Caco-2 (cell line): ENCODE measurements at regions not wholly inside any gene's neighbourhood (a gene's known extent, or its start where the extent isn't known, plus 50 kb on each side); places are given as distances from the start of the nearest gene placed in this dataset.
"Not testable (repeated sequence)": the region's sequence is repeated elsewhere in the genome, so short reads cannot be mapped to it uniquely, and the experiment has no call there.

Experiments
- BruUV-seq: library from RNA; stranded (reverse); fragments of 400-500 nt; replicated peaks from 2 replicates; lab custom pipeline; 2021; lab: Mats Ljungman, UMichigan
- CTCF ChIA-PET: fragments of 300-600 bp; sonication (Branson Sonifier 250); formaldehyde crosslinking; loops from one replicate; lab custom pipeline; 2022; ENCODE audit warnings: antibody characterized with exemption; lab: Charles Lee
- POLR2A ChIA-PET: fragments of 300-600 bp; sonication (Branson Sonifier 250); formaldehyde crosslinking; loops from one replicate; lab custom pipeline; 2022; ENCODE audit warnings: antibody characterized with exemption; lab: Charles Lee
- DNase-seq, 2 experiments: peaks; one replicate each; pipeline versions ENCODE4 v3.0.0 to v3.0.0-alpha.2; 2020 to 2022
- H3K27me3 ChIP-seq: replicated peaks from 2 replicates; pipeline ENCODE4 v1.6.0; 2011; ENCODE audit warnings: low read length; ENCODE audit not compliant: control insufficient read depth, insufficient read depth
- H3K36me3 ChIP-seq: 2 replicates; pipeline ENCODE4 v1.5.1; 2011; ENCODE audit warnings: low read length; ENCODE audit not compliant: control insufficient read depth, insufficient read depth
- H3K4me1 ChIP-seq: fragments of 250-450 bp; sonication (Bioruptor Pico); 2 replicates; pipeline ENCODE4 v1.5.1; 2020; ENCODE audit warnings: mild to moderate bottlenecking
- H3K4me3 ChIP-seq: 2 replicates; pipeline ENCODE4 v1.5.1; 2011; ENCODE audit warnings: low read depth, mild to moderate bottlenecking, control low read depth, low read length
- H3K9me3 ChIP-seq: fragments of 250-450 bp; sonication (Bioruptor Pico); 2 replicates; pipeline ENCODE4 v1.5.1; 2020; ENCODE audit warnings: mild to moderate bottlenecking, moderate library complexity
- H3K27ac Mint-ChIP-seq: one replicate; pipeline ENCODE4 v1.8.0; 2022; ENCODE audit warnings: mixed read lengths; ENCODE audit not compliant: unreplicated experiment
- H3K27me3 Mint-ChIP-seq: one replicate; pipeline ENCODE4 v1.8.0; 2022; ENCODE audit warnings: mixed read lengths; ENCODE audit not compliant: insufficient read depth, unreplicated experiment
- H3K36me3 Mint-ChIP-seq: one replicate; pipeline ENCODE4 v1.8.0; 2022; ENCODE audit warnings: mild to moderate bottlenecking, mixed read lengths; ENCODE audit not compliant: insufficient read depth, unreplicated experiment
- H3K4me1 Mint-ChIP-seq: one replicate; pipeline ENCODE4 v1.8.0; 2022; ENCODE audit warnings: low read depth, mixed read lengths; ENCODE audit not compliant: unreplicated experiment
- H3K4me3 Mint-ChIP-seq: one replicate; pipeline ENCODE4 v1.8.0; 2022; ENCODE audit warnings: mild to moderate bottlenecking, moderate library complexity, mixed read lengths; ENCODE audit not compliant: unreplicated experiment
- H3K9me3 Mint-ChIP-seq: one replicate; pipeline ENCODE4 v1.8.0; 2022; ENCODE audit warnings: mixed read lengths; ENCODE audit not compliant: unreplicated experiment
- intact Hi-C: fragments of 100-400 bp; cut with micrococcal nuclease; formaldehyde crosslinking; loops from one replicate; pipeline ENCODE4 v1.10.0; 2022; ENCODE audit not compliant: unreplicated experiment
- TF ChIP-seq, protein P1 (sequence below), 2 experiments: fragments of 200-600 bp in 1 of 2; IDR thresholded peaks; 1 replicate in 1 of 2; 2 replicates in 1 of 2; pipeline versions ENCODE4 v1.5.1 to v1.8.0; 2011 to 2022; ENCODE audit warnings: antibody characterized with exemption in 1 of 2, control low read depth in 1 of 2, inconsistent platforms in 1 of 2, low read depth in 1 of 2, low read length in 1 of 2, mild to moderate bottlenecking in 1 of 2, moderate library complexity in 1 of 2; ENCODE audit not compliant: insufficient read depth in 1 of 2, severe bottlenecking in 1 of 2, unreplicated experiment in 1 of 2

DNA sequence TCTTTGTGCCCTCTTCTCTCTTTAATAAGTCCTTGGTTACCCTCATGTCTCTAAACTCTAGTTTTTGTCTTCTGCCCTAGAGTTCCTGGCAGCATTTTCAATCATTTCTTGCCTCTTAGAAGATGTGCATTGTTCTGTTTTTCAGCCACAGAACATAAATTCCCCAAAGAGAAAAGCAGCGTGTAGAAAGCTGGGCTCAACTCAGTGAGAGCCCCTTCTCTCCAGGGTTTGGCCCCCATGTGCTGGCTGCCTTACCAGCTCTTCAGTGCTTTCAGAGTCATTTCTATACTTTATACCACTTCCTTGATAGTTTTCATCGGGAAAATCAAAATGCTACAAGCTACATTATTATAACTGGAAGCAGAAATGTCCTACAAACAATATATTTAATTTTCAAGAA lies 369.1 kb upstream of the GRM7 start:
- Histone ChIP-seq H3K4me3 (no peak overlapping the region), H3K36me3 (no peaks in the 10 kb centered on the region), H3K4me1 (no peaks in the 10 kb centered on the region), H3K27me3 (no peaks in the 10 kb centered on the region), H3K9me3 (no peaks in the 10 kb centered on the region)
- no peak overlapping the region for H3K27ac Mint-ChIP-seq
- TF ChIP-seq, protein P1, sequence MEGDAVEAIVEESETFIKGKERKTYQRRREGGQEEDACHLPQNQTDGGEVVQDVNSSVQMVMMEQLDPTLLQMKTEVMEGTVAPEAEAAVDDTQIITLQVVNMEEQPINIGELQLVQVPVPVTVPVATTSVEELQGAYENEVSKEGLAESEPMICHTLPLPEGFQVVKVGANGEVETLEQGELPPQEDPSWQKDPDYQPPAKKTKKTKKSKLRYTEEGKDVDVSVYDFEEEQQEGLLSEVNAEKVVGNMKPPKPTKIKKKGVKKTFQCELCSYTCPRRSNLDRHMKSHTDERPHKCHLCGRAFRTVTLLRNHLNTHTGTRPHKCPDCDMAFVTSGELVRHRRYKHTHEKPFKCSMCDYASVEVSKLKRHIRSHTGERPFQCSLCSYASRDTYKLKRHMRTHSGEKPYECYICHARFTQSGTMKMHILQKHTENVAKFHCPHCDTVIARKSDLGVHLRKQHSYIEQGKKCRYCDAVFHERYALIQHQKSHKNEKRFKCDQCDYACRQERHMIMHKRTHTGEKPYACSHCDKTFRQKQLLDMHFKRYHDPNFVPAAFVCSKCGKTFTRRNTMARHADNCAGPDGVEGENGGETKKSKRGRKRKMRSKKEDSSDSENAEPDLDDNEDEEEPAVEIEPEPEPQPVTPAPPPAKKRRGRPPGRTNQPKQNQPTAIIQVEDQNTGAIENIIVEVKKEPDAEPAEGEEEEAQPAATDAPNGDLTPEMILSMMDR (IDR thresholded peaks at IDR 0.05; ENCODE audit: insufficient read depth in 1 of 2, low read depth in 1 of 2, low read length in 1 of 2, severe bottlenecking in 1 of 2, unreplicated experiment in 1 of 2): no peak
- no TSS peak for BruUV-seq
- POLR2A ChIA-PET: no interaction called here
- H3K36me3 Mint-ChIP-seq: no peaks in the 10 kb centered on the region
- intact Hi-C loops: no loop called here
- no peaks in the 10 kb centered on the region for H3K27me3 Mint-ChIP-seq
- H3K9me3 Mint-ChIP-seq: no peaks in the 10 kb centered on the region
- no peaks in the 10 kb centered on the region for H3K4me1 Mint-ChIP-seq
- CTCF ChIA-PET: no interaction called here
- DNase-seq: no peak
- no peak overlapping the region for H3K4me3 Mint-ChIP-seq

GRCh38 chr3:6492306-6492705 lies 368.6 kb upstream of the GRM7 start:
- no peaks in the 10 kb centered on the region for H3K36me3 Mint-ChIP-seq
- H3K4me1 Mint-ChIP-seq: no peaks in the 10 kb centered on the region
- intact Hi-C loops: no loop called here
- Histone ChIP-seq H3K4me3 (no peak overlapping the region), H3K4me1 (no peaks in the 10 kb centered on the region), H3K9me3 (no peaks in the 10 kb centered on the region), H3K27me3 (no peaks in the 10 kb centered on the region), H3K36me3 (no peaks in the 10 kb centered on the region)
- H3K4me3 Mint-ChIP-seq: no peak overlapping the region
- H3K27me3 Mint-ChIP-seq: no peaks in the 10 kb centered on the region
- POLR2A ChIA-PET: no interaction called here
- no TSS peak for BruUV-seq
- H3K27ac Mint-ChIP-seq: no peak overlapping the region
- H3K9me3 Mint-ChIP-seq: no peaks in the 10 kb centered on the region
- DNase-seq: no peak
- TF ChIP-seq, protein P1 (IDR thresholded peaks at IDR 0.05; ENCODE audit: insufficient read depth in 1 of 2, low read depth in 1 of 2, low read length in 1 of 2, severe bottlenecking in 1 of 2, unreplicated experiment in 1 of 2): no peak
- CTCF ChIA-PET: no interaction called here

- H3K9me3 ChIP-seq, H3K36me3 ChIP-seq, H3K4me3 Mint-ChIP-seq, POLR2A ChIA-PET, H3K36me3 Mint-ChIP-seq, BruUV-seq, DNase-seq, H3K27me3 Mint-ChIP-seq, H3K4me3 ChIP-seq, CTCF ChIA-PET, H3K4me1 ChIP-seq, H3K27me3 ChIP-seq, H3K27ac Mint-ChIP-seq, intact Hi-C loops, H3K4me1 Mint-ChIP-seq: not testable (repeated sequence)
- H3K9me3 Mint-ChIP-seq: peaks cover 16% of the 10 kb centered on the region
These were observed 362.0 kb upstream of the GRM7 start for GRCh38 chr3:6498944-6499343.

- peaks cover 8% of the 10 kb centered on the region for H3K27me3 Mint-ChIP-seq
- POLR2A ChIA-PET: no interaction called here
- CTCF ChIA-PET: no interaction called here
- no TSS peak for BruUV-seq
- no peaks in the 10 kb centered on the region for H3K27me3 ChIP-seq
- DNase-seq: no peak
- H3K4me3 Mint-ChIP-seq: no peak overlapping the region
- peaks cover 4% of the 10 kb centered on the region; the same call in 1 of the 2 replicates for H3K4me1 ChIP-seq
- intact Hi-C loops: no loop called here
- H3K4me3 ChIP-seq: no peak overlapping the region
- H3K9me3 ChIP-seq: peaks cover 3% of the 10 kb centered on the region; the same call in 1 of the 2 replicates
- TF ChIP-seq, protein P1 (IDR thresholded peaks at IDR 0.05; ENCODE audit: insufficient read depth in 1 of 2, low read depth in 1 of 2, low read length in 1 of 2, severe bottlenecking in 1 of 2, unreplicated experiment in 1 of 2): no peak
- no peaks in the 10 kb centered on the region for H3K4me1 Mint-ChIP-seq
- peaks cover 20% of the 10 kb centered on the region for H3K9me3 Mint-ChIP-seq
- H3K36me3 ChIP-seq: no peaks in the 10 kb centered on the region
- no peaks in the 10 kb centered on the region for H3K36me3 Mint-ChIP-seq
- H3K27ac Mint-ChIP-seq: no peak overlapping the region
These were observed 356.6 kb upstream of the GRM7 start for GRCh38 chr3:6504347-6504746.
